SK-N-SH (cell line): ENCODE measurements at regions not wholly inside any gene's neighbourhood (a gene's known extent, or its start where the extent isn't known, plus 50 kb on each side); places are given as distances from the start of the nearest gene placed in this dataset.

Experiments used
- CTCF ChIA-PET: fragments of 300-600, 350-600 bp; formaldehyde crosslinking; extraction: SDS; loops from one replicate; lab custom pipeline; 2021; lab: Yijun Ruan, JAX
- POLR2A ChIA-PET: fragments of 350-600 bp; sonication (Branson Sonifier 250); formaldehyde crosslinking; extraction: SDS; loops from one replicate; lab custom pipeline; 2020; ENCODE audit warnings: antibody characterized with exemption, inconsistent platforms; lab: Yijun Ruan, JAX
- DNase-seq: peaks from one replicate; pipeline ENCODE4 v3.0.0; 2012
- H2AFZ ChIP-seq: fragments of 200-600 bp; sonication (generic); 2 replicates; pipeline ENCODE4 v1.8.1; 2016; ENCODE audit warnings: antibody characterized with exemption, mild to moderate bottlenecking, low read depth
- H3F3A ChIP-seq: fragments of 200-600 bp; sonication (generic); replicated peaks from 2 replicates; pipeline ENCODE3; 2016; ENCODE audit warnings: antibody characterized with exemption, mild to moderate bottlenecking; ENCODE audit not compliant: insufficient read depth
- H3K27ac ChIP-seq, 2 experiments: fragments of 200-500 bp in 1 of 2; fragments of 200-600 bp in 1 of 2; sonication (Bioruptor generic) in 1 of 2; sonication (generic), shearing (Covaris generic) in 1 of 2; 2 replicates each; pipeline versions ENCODE4 v1.5.1 to v1.6.1; 2014 to 2016; ENCODE audit warnings: low read depth in 2 of 2, inconsistent platforms in 1 of 2, low read length in 1 of 2, mild to moderate bottlenecking in 1 of 2, mixed read lengths in 1 of 2
- H3K27me3 ChIP-seq: fragments of 200-600 bp; sonication (generic), shearing (Covaris generic); 2 replicates; pipeline ENCODE4 v1.6.1; 2016; ENCODE audit warnings: mixed run types; ENCODE audit not compliant: insufficient read depth
- H3K36me3 ChIP-seq, 2 experiments: fragments of 200-500 bp in 1 of 2; fragments of 200-600 bp in 1 of 2; sonication (Bioruptor generic) in 1 of 2; sonication (generic) in 1 of 2; replicated peaks in 1 of 2; 2 replicates each; pipeline versions ENCODE3 to v1.5.1; 2014 to 2016; ENCODE audit warnings: low read length in 1 of 2, mild to moderate bottlenecking in 1 of 2; ENCODE audit not compliant: insufficient read depth in 2 of 2, control insufficient read depth in 1 of 2
- H3K4me1 ChIP-seq, 2 experiments: fragments of 200-500 bp in 1 of 2; fragments of 200-600 bp in 1 of 2; sonication (Bioruptor generic) in 1 of 2; sonication (generic), shearing (Covaris generic) in 1 of 2; 2 replicates each; pipeline versions ENCODE4 v1.5.1 to v1.6.1; 2014 to 2016; ENCODE audit warnings: low read depth in 1 of 2, low read length in 1 of 2, mixed run types in 1 of 2; ENCODE audit not compliant: insufficient read depth in 2 of 2, control insufficient read depth in 1 of 2
- H3K4me2 ChIP-seq: fragments of 200-600 bp; sonication (generic), shearing (Covaris generic); 2 replicates; pipeline ENCODE4 v1.6.1; 2017; ENCODE audit warnings: mixed run types
- H3K4me3 ChIP-seq, 2 experiments: fragments of 200-500 bp in 1 of 2; fragments of 200-600 bp in 1 of 2; sonication (Bioruptor generic) in 1 of 2; sonication (generic), shearing (Covaris generic) in 1 of 2; 2 replicates each; pipeline versions ENCODE4 v1.5.1 to v1.8.1; 2014 to 2016; ENCODE audit warnings: low read depth in 2 of 2, inconsistent platforms in 1 of 2, low read length in 1 of 2, mild to moderate bottlenecking in 1 of 2, mixed read lengths in 1 of 2, moderate library complexity in 1 of 2
- H3K79me2 ChIP-seq: fragments of 200-600 bp; sonication (generic); 2 replicates; pipeline ENCODE4 v1.8.1; 2017; ENCODE audit warnings: mild to moderate bottlenecking; ENCODE audit not compliant: insufficient read depth
- H3K9ac ChIP-seq: fragments of 200-600 bp; sonication (generic); 2 replicates; pipeline ENCODE4 v1.6.1; 2017; ENCODE audit warnings: mixed run types
- H3K9me2 ChIP-seq: fragments of 200-600 bp; sonication (generic); 2 replicates; pipeline ENCODE4 v1.6.1; 2017; ENCODE audit warnings: mixed run types
- H3K9me3 ChIP-seq: fragments of 200-600 bp; sonication (generic); 2 replicates; pipeline ENCODE4 v1.6.1; 2017; ENCODE audit warnings: mixed run types, mild to moderate bottlenecking, moderate library complexity
- H4K20me1 ChIP-seq: fragments of 200-600 bp; sonication (generic); 2 replicates; pipeline ENCODE4 v1.6.1; 2017; ENCODE audit warnings: mild to moderate bottlenecking, mixed run types; ENCODE audit not compliant: insufficient read depth
- CHD2 ChIP-seq: fragments of 150-350 bp; IDR thresholded peaks from 2 replicates; pipeline ENCODE4 v1.6.1; 2018; ENCODE audit warnings: low read length; ENCODE audit not compliant: partially characterized antibody
- CTCF ChIP-seq: fragments of 200-600 bp; sonication (generic); IDR thresholded peaks from 2 replicates; pipeline ENCODE4 v1.6.1; 2017; ENCODE audit warnings: antibody characterized with exemption, mild to moderate bottlenecking, moderate library complexity
- EP300 ChIP-seq, 2 experiments: IDR thresholded peaks; 2 replicates each; pipeline versions ENCODE4 v1.4.0 to v1.6.1; 2012; ENCODE audit warnings: borderline replicate concordance in 1 of 2, low read depth in 1 of 2, low read length in 1 of 2
- IRF3 ChIP-seq: fragments of 150-350 bp; IDR thresholded peaks from 2 replicates; pipeline ENCODE4 v1.6.1; 2016; ENCODE audit warnings: mild to moderate bottlenecking, low read depth, low read length
- JUND ChIP-seq: IDR thresholded peaks from 2 replicates; pipeline ENCODE4 v1.4.0; 2012
- NRF1 ChIP-seq: IDR thresholded peaks from 2 replicates; pipeline ENCODE4 v1.6.1; 2012; ENCODE audit warnings: low read depth, mild to moderate bottlenecking, low read length
- POLR2AphosphoS5 ChIP-seq: IDR thresholded peaks from 2 replicates; pipeline ENCODE4 v1.6.1; 2012; ENCODE audit warnings: low read depth, low read length
- RCOR1 ChIP-seq: fragments of 150-350 bp; IDR thresholded peaks from 2 replicates; pipeline ENCODE4 v1.6.1; 2017; ENCODE audit warnings: antibody characterized with exemption, low read length
- REST ChIP-seq: IDR thresholded peaks from 2 replicates; pipeline ENCODE4 v1.6.1; 2012; ENCODE audit warnings: mild to moderate bottlenecking, low read depth, low read length, moderate library complexity
- RFX5 ChIP-seq: IDR thresholded peaks from 2 replicates; pipeline ENCODE4 v1.6.1; 2012; ENCODE audit warnings: mild to moderate bottlenecking, improper control_type of control experiment, low read length
- SIN3A ChIP-seq: IDR thresholded peaks from 2 replicates; pipeline ENCODE4 v1.6.1; 2012; ENCODE audit warnings: low read depth, mild to moderate bottlenecking, low read length, moderate library complexity, borderline replicate concordance
- TAF1 ChIP-seq: IDR thresholded peaks from 2 replicates; pipeline ENCODE4 v1.6.1; 2012; ENCODE audit warnings: low read depth, mild to moderate bottlenecking, low read length, moderate library complexity, borderline replicate concordance
- TCF12 ChIP-seq: IDR thresholded peaks from 2 replicates; pipeline ENCODE4 v1.4.0; 2012
- YY1 ChIP-seq: IDR thresholded peaks from 2 replicates; pipeline ENCODE4 v1.4.0; 2012; ENCODE audit warnings: low read depth, mild to moderate bottlenecking
- ZBTB33 ChIP-seq: IDR thresholded peaks from 2 replicates; pipeline ENCODE4 v1.4.0; 2012; ENCODE audit warnings: low read depth, borderline replicate concordance
- WGBS: methylation state at CpG from one replicate; pipeline ENCODE4 v1.1.6; 2017; ENCODE audit warnings: low lambda C conversion rate; 5-methylcytosine and 5-hydroxymethylcytosine counted together

GRCh38 chr3:13209634-13209997 lies 136.4 kb upstream of the IQSEC1 start:
- Histone ChIP-seq H4K20me1 (no peaks in the 10 kb centered on the region), H3K79me2 (no peaks in the 10 kb centered on the region), H3F3A (no peaks in the 10 kb centered on the region), H3K4me2 (no peak overlapping the region), H2AFZ (no peak overlapping the region), H3K27ac (no peak overlapping the region), H3K9me3 (no peaks in the 10 kb centered on the region), H3K4me1 (peaks cover 0 to 8% of the 10 kb centered on the region in 2 experiments; a peak in 1 of 4 replicates), H3K9ac (no peak overlapping the region), H3K27me3 (no peaks in the 10 kb centered on the region), H3K4me3 (no peak overlapping the region), H3K9me2 (no peaks in the 10 kb centered on the region), H3K36me3 (no peaks in the 10 kb centered on the region)
- ChIA-PET POLR2A (interaction anchor here (0.7 kb wide), 1 partner anchor 138 kb away, joined by 3 read pairs; no protein-coding TSS in a partner anchor), CTCF (no interaction called here)
- 36% methylated on average over 5 of the region's 6 CpGs for WGBS
- TF ChIP-seq YY1 (no peak), NRF1 (no peak), IRF3 (no peak), REST (no peak), CHD2 (no peak), ZBTB33 (no peak), TCF12 (no peak), CTCF (no peak), POLR2AphosphoS5 (no peak), TAF1 (no peak), RFX5 (no peak), RCOR1 (no peak), JUND (no peak), SIN3A (no peak), EP300 (IDR thresholded peaks at IDR 0.05; ENCODE audit: borderline replicate concordance in 1 of 2, low read depth in 1 of 2, low read length in 1 of 2) (no peak)
- DNase-seq: no peak
